H9 (cell line): ENCODE measurements at regions not wholly inside any gene's neighbourhood (a gene's known extent, or its start where the extent isn't known, plus 50 kb on each side); places are given as distances from the start of the nearest gene placed in this dataset.

Experiments
- DNase-seq: peaks from one replicate; pipeline ENCODE4 v3.0.0-alpha.2; 2017
- H2AFZ ChIP-seq: one replicate; pipeline ENCODE4 v1.6.1; 2013; ENCODE audit warnings: mild to moderate bottlenecking, low read length, control low read depth, moderate library complexity
- H2AK5ac ChIP-seq: 2 replicates; pipeline ENCODE4 v1.6.1; 2013; ENCODE audit warnings: low read length, control low read depth, mixed read lengths; ENCODE audit not compliant: insufficient read length
- H2BK120ac ChIP-seq: one replicate; pipeline ENCODE4 v1.6.1; 2013; ENCODE audit warnings: low read depth, mild to moderate bottlenecking, low read length, control low read depth, inconsistent platforms; ENCODE audit not compliant: poor library complexity, severe bottlenecking
- H2BK12ac ChIP-seq: 2 replicates; pipeline ENCODE4 v1.6.1; 2013; ENCODE audit warnings: low read length, control low read depth, mixed read lengths, low read depth; ENCODE audit not compliant: insufficient read length
- H2BK15ac ChIP-seq: 2 replicates; pipeline ENCODE4 v1.6.1; 2013; ENCODE audit warnings: low read depth, low read length, control low read depth
- H2BK20ac ChIP-seq: one replicate; pipeline ENCODE4 v1.6.1; 2013; ENCODE audit warnings: low read depth, mild to moderate bottlenecking, low read length, control low read depth, inconsistent platforms; ENCODE audit not compliant: poor library complexity, severe bottlenecking
- H2BK5ac ChIP-seq: 2 replicates; pipeline ENCODE4 v1.6.1; 2013; ENCODE audit warnings: low read length, control low read depth, mixed read lengths; ENCODE audit not compliant: insufficient read length
- H3K14ac ChIP-seq: 2 replicates; pipeline ENCODE4 v1.6.1; 2013; ENCODE audit warnings: low read length, control low read depth; ENCODE audit not compliant: insufficient read depth
- H3K18ac ChIP-seq: 2 replicates; pipeline ENCODE4 v1.6.1; 2013; ENCODE audit warnings: low read depth, mild to moderate bottlenecking, mixed read lengths, low read length, control low read depth; ENCODE audit not compliant: insufficient read length
- H3K23ac ChIP-seq: 2 replicates; pipeline ENCODE4 v1.6.1; 2013; ENCODE audit warnings: low read length, control low read depth, mixed read lengths, low read depth; ENCODE audit not compliant: insufficient read length
- H3K23me2 ChIP-seq: 2 replicates; pipeline ENCODE4 v1.6.1; 2013; ENCODE audit warnings: low read depth, mild to moderate bottlenecking, mixed read lengths, low read length, control low read depth; ENCODE audit not compliant: insufficient read length, poor library complexity, severe bottlenecking
- H3K27ac ChIP-seq: 2 replicates; pipeline ENCODE4 v1.5.1; 2013; ENCODE audit warnings: low read length, control low read depth, mixed read lengths, low read depth; ENCODE audit not compliant: insufficient read length
- H3K27me3 ChIP-seq: 2 replicates; pipeline ENCODE4 v1.6.1; 2013; ENCODE audit warnings: low read length, control low read depth, inconsistent platforms; ENCODE audit not compliant: insufficient read depth
- H3K4ac ChIP-seq: 2 replicates; pipeline ENCODE4 v1.6.1; 2013; ENCODE audit warnings: low read depth, mild to moderate bottlenecking, control low read depth, inconsistent platforms, low read length, moderate library complexity
- H3K4me1 ChIP-seq: 2 replicates; pipeline ENCODE4 v1.6.1; 2013; ENCODE audit warnings: low read length, control low read depth, inconsistent platforms; ENCODE audit not compliant: insufficient read depth
- H3K4me2 ChIP-seq: 2 replicates; pipeline ENCODE4 v1.6.1; 2013; ENCODE audit warnings: low read length, control low read depth, mixed read lengths; ENCODE audit not compliant: insufficient read length, insufficient read depth
- H3K56ac ChIP-seq: 2 replicates; pipeline ENCODE4 v1.6.1; 2013; ENCODE audit warnings: low read depth, mild to moderate bottlenecking, mixed read lengths, low read length, control low read depth; ENCODE audit not compliant: insufficient read length
- H3K79me1 ChIP-seq: 2 replicates; pipeline ENCODE4 v1.6.1; 2013; ENCODE audit warnings: low read depth, mild to moderate bottlenecking, moderate library complexity, low read length, control low read depth, inconsistent platforms; ENCODE audit not compliant: insufficient read depth, poor library complexity, severe bottlenecking
- H3K79me2 ChIP-seq: 2 replicates; pipeline ENCODE4 v1.6.1; 2013; ENCODE audit warnings: low read length, control low read depth, inconsistent platforms; ENCODE audit not compliant: insufficient read depth
- H3K9ac ChIP-seq: 2 replicates; pipeline ENCODE4 v1.6.1; 2013; ENCODE audit warnings: low read length, control low read depth, mixed read lengths; ENCODE audit not compliant: insufficient read length; ENCODE audit errors: extremely low read depth
- H3K9me3 ChIP-seq: one replicate; pipeline ENCODE4 v1.6.1; 2013; ENCODE audit warnings: low read depth, low read length, inconsistent platforms; ENCODE audit not compliant: control insufficient read depth
- H3T11ph ChIP-seq: one replicate; pipeline ENCODE4 v1.6.1; 2013; ENCODE audit warnings: mild to moderate bottlenecking, low read length, control low read depth, inconsistent platforms
- H4K20me1 ChIP-seq: one replicate; pipeline ENCODE4 v1.6.1; 2013; ENCODE audit not compliant: control insufficient read depth, insufficient read length, insufficient read depth
- H4K5ac ChIP-seq: 2 replicates; pipeline ENCODE4 v1.6.1; 2013; ENCODE audit warnings: low read depth, mild to moderate bottlenecking, mixed read lengths, low read length, control low read depth; ENCODE audit not compliant: insufficient read length
- H4K8ac ChIP-seq: replicated peaks from 2 replicates; pipeline ENCODE4 v1.6.1; 2013; ENCODE audit warnings: low read length, control low read depth, mixed read lengths, low read depth; ENCODE audit not compliant: insufficient read length
- H4K91ac ChIP-seq: 2 replicates; pipeline ENCODE4 v1.6.1; 2013; ENCODE audit warnings: low read depth, mild to moderate bottlenecking, moderate library complexity, mixed read lengths, low read length, control low read depth; ENCODE audit not compliant: insufficient read length
- H3K27ac Mint-ChIP-seq, 3 experiments: 2 replicates in 2 of 3; 3 replicates in 1 of 3; pipeline ENCODE4 v1.8.0; 2020 to 2021; ENCODE audit warnings: mixed read lengths in 3 of 3, mild to moderate bottlenecking in 1 of 3, moderate library complexity in 1 of 3
- H3K27me3 Mint-ChIP-seq: 2 replicates; pipeline ENCODE4 v1.8.0; 2021; ENCODE audit warnings: low read depth, mild to moderate bottlenecking, moderate library complexity, mixed read lengths
- H3K36me3 Mint-ChIP-seq, 3 experiments: 2 replicates in 2 of 3; 3 replicates in 1 of 3; pipeline ENCODE4 v1.8.0; 2020 to 2021; ENCODE audit warnings: low read depth in 3 of 3, mixed read lengths in 3 of 3; ENCODE audit not compliant: insufficient read depth in 1 of 3
- H3K4me1 Mint-ChIP-seq, 2 experiments: 2 replicates each; pipeline ENCODE4 v1.8.0; 2020; ENCODE audit warnings: mixed read lengths in 2 of 2
- H3K4me3 Mint-ChIP-seq, 2 experiments: 2 replicates in 1 of 2; 3 replicates in 1 of 2; pipeline ENCODE4 v1.8.0; 2020 to 2021; ENCODE audit warnings: mild to moderate bottlenecking in 2 of 2, mixed read lengths in 2 of 2, moderate library complexity in 1 of 2
- H3K9me3 Mint-ChIP-seq, 2 experiments: 2 replicates in 1 of 2; 3 replicates in 1 of 2; pipeline ENCODE4 v1.8.0; 2020; ENCODE audit warnings: mild to moderate bottlenecking in 2 of 2, mixed read lengths in 2 of 2, moderate library complexity in 1 of 2
- WGBS: extraction: QIAGEN DNeasy Blood & Tissue Kit; methylation state at CpG from one replicate; pipeline ENCODE4 v1.1.7; 2013; ENCODE audit warnings: missing lambda C conversion rate, low lambda C conversion rate, mixed read lengths; ENCODE audit not compliant: insufficient read length; ENCODE audit errors: extremely low coverage; 5-methylcytosine and 5-hydroxymethylcytosine counted together
- TF ChIP-seq, protein P1 (sequence below): fragments of 200-600 bp; sonication (generic); conservative IDR thresholded peaks from 3 replicates; pipeline ENCODE4 v1.8.0; 2021; ENCODE audit warnings: antibody characterized with exemption, mild to moderate bottlenecking

DNA sequence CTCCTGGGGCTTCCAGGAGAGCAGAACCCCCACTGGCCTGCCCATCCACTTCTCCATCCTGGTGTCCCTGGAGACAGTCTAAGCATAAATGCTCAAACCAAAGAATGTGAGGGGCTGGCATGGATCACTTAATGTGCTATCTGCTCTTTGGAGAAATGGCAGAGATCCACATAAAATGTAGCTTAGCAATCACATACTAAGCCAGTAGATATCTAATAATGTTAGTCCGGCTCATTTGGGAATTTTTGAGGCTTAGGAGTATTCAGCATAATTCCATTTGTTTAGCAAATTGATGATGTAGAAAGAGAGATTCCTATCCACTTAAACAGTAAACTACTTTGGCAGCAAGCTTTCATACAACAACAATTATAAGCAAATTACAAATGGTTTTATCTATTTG, 90.7 kb downstream of the TENT5C start:
- Mint-ChIP-seq H3K27ac (no peak overlapping the region), H3K9me3 (no peaks in the 10 kb centered on the region; a peak in 1 of 5 replicates), H3K4me1 (peaks cover 5 to 7% of the 10 kb centered on the region in 2 experiments), H3K36me3 (no peaks in the 10 kb centered on the region), H3K4me3 (no peak overlapping the region), H3K27me3 (no peaks in the 10 kb centered on the region; the same call in 1 of the 2 replicates)
- Histone ChIP-seq H2AK5ac (no peak overlapping the region), H2BK15ac (no peak overlapping the region), H3K9me3 (no peaks in the 10 kb centered on the region), H3K18ac (no peak overlapping the region), H3K79me1 (no peaks in the 10 kb centered on the region), H3K23ac (no peak overlapping the region), H2BK120ac (no peak overlapping the region), H3K4me1 (no peaks in the 10 kb centered on the region), H3K14ac (no peak overlapping the region), H3K27me3 (no peaks in the 10 kb centered on the region), H4K91ac (no peak overlapping the region), H3K27ac (no peak overlapping the region), H3K56ac (no peak overlapping the region), H3K23me2 (no peaks in the 10 kb centered on the region), H3K79me2 (no peaks in the 10 kb centered on the region), H3K4ac (no peak overlapping the region), H3K9ac (no peak overlapping the region), H4K20me1 (no peaks in the 10 kb centered on the region), H4K8ac (no peak overlapping the region), H4K5ac (no peak overlapping the region), H2BK20ac (no peak overlapping the region), H2AFZ (no peak overlapping the region), H2BK5ac (no peak overlapping the region), H3T11ph (no peak overlapping the region), H3K4me2 (no peak overlapping the region), H2BK12ac (no peak overlapping the region)
- WGBS, result no CpG with 5 or more reads among the region's 1 CpG
- DNase-seq, result no peak
- TF ChIP-seq, protein P1, sequence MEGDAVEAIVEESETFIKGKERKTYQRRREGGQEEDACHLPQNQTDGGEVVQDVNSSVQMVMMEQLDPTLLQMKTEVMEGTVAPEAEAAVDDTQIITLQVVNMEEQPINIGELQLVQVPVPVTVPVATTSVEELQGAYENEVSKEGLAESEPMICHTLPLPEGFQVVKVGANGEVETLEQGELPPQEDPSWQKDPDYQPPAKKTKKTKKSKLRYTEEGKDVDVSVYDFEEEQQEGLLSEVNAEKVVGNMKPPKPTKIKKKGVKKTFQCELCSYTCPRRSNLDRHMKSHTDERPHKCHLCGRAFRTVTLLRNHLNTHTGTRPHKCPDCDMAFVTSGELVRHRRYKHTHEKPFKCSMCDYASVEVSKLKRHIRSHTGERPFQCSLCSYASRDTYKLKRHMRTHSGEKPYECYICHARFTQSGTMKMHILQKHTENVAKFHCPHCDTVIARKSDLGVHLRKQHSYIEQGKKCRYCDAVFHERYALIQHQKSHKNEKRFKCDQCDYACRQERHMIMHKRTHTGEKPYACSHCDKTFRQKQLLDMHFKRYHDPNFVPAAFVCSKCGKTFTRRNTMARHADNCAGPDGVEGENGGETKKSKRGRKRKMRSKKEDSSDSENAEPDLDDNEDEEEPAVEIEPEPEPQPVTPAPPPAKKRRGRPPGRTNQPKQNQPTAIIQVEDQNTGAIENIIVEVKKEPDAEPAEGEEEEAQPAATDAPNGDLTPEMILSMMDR, result no peak
